Epidermal melanocyte (primary cell): ENCODE measurements at regions not wholly inside any gene's neighbourhood (a gene's known extent, or its start where the extent isn't known, plus 50 kb on each side); places are given as distances from the start of the nearest gene placed in this dataset.
"Not testable (repeated sequence)": the region's sequence is repeated elsewhere in the genome, so short reads cannot be mapped to it uniquely, and the experiment has no call there.

ENCODE experiments used
- DNase-seq: peaks from one replicate; pipeline ENCODE4 v3.0.0; 2011; ENCODE audit warnings: low spot score; ENCODE audit not compliant: insufficient read length

DNA sequence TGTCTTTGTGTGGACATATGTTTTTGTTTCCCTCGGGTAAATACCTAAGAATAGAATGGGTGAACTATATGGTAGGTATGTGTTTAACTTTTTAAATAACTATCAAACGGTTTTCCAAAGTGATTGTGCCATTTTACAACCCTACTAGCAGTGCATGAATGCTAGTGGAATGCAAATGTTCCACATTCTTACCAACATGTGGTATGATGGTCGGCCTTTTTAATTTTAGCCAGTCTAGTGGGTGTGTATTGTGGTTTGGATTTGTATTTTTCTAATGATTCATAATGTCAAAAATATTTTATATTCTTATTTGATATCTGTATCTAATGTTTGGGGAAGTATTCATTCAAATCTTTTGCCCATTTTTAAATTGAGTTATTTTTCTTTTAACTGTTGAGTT is 68.2 kb upstream of the SMAD3 start:
- peak; percentile 71 for DNase-seq

DNA sequence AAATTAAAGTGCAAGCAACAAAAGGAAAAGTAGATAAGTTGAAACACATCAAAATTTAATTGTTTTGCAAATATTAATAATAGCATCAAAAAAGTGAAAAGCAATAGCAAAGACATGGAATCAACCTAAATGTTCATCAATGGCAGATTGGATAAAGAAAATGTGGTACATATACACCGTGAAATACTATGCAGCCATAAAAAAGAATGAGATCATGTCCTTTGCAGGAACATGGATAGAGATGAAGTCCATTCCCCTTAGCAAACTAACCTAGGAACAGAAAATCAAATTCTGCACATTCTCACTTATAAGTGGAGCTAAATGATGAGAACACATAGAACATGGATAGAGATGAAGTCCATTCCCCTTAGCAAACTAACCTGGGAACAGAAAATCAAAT is 67.2 kb upstream of the SMAD3 start:
- not testable (repeated sequence) for DNase-seq

DNA sequence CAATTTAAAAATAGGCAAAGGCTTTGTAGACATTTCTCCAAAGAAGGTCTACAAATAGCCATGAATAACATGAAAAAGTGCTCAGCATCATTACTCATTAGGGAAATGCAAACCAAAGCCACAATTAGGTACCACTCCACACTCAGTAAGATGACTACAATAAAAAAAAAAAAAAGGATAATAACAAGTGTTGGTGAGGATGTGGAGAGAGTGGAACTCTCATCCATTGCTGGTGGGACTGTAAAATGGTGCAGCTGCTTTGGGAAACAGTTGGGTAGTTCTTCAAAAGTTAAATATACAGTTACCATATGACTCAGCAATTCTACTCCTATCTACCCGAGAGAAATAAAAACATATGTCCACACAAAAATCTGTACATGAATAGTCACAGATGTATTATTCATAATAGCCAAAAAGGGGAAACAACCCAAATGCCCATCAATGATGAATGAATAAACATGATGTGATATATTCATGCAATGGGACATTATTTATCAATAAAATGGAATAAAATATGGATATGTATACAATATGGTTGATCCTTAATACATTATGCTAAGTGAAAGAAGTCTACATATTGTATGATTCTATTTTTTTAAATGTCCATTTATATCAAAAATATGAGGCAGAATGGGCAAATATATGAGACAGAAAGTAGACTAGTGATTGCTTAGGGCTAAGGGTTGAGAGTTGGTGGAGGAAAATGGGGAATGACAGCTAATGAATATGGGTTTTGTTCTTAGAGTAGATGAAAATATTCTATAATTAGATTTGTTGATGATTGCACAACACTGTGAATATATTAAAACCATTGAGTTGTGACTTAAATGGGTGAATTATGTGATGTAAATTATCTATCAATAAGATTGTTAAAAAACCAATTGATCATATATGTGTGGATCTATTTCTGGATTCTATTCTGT is 66.1 kb upstream of the SMAD3 start:
- DNase-seq, result peak; percentile 80

DNA sequence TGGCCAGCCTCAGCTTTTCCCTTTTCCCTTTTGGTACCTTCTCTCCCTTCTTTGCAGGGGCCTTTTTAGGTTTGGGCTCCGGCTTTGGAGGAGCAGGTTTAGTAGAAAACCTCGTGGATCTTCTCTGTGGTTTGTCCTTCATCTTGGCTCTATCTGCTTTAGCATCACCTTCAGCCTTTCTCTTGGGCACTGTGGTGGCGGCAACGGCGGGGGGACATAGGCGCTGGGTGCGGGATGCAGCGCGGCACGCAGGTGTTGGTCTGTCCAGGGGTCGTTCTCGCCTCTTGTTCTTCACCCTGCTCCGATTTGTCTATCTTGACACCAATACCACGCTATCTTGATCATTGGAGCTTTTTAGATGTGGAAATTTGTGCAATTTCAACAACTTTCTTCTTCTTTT is 64.5 kb upstream of the SMAD3 start:
- DNase-seq, result no peak

DNA sequence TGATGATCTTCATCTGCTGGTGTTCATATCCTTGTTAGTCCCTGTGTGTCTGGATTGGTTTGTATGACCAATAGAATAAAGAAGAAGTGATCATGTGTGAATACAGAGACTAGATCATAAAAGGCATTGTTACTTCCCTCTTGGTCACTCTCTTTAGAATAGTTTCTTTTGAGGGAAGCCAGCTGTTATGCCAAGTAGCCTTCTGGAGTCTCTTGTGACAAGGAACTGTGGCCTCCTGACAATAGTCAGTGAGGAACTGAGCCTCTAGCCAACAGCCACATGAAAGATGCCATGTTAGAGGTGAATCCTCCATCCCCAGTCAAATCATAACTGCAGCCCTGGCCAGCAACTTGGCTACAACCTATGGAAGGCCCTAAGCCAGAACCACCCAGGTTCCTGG is 63.0 kb upstream of the SMAD3 start:
- DNase-seq, result no peak

DNA sequence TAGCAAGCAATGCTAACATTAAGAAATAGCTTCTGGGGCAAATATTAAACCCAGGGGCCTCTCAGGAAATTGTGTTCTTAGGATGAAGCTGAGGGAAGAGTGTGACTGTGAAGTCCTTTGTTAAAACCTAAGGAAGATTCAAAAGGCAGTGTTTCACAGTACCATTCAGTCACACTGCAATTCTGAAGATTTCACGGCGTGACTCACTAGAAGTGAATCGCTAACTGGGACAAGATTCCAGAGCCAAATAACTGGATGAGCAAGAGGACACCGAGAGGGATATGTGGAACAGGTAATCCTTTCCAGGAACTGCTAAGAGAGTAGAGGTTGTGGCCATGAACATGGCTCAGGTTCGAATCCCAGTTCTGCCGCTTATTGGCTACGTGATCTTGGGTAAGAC is 61.8 kb upstream of the SMAD3 start:
- no peak for DNase-seq

DNA sequence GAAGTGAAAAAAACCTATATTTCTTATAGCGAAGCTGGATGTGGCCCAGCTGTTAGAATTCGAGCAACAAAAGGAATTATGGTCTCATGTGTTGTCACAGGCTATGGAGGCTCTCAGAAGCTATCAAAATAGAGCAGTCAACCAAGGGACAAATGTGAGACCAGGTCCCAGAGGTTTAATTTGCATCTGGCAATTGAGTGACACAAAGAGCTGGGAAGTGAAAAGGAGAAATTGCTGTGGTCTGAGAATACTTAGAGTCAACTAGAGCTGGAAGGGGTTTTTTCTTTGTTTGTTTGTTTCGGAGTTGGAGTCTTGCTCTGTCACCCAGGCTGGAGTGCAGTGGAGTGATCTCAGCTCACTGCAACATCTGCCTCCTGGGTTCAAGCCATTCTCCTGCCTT is 61.3 kb upstream of the SMAD3 start:
- no peak for DNase-seq

DNA sequence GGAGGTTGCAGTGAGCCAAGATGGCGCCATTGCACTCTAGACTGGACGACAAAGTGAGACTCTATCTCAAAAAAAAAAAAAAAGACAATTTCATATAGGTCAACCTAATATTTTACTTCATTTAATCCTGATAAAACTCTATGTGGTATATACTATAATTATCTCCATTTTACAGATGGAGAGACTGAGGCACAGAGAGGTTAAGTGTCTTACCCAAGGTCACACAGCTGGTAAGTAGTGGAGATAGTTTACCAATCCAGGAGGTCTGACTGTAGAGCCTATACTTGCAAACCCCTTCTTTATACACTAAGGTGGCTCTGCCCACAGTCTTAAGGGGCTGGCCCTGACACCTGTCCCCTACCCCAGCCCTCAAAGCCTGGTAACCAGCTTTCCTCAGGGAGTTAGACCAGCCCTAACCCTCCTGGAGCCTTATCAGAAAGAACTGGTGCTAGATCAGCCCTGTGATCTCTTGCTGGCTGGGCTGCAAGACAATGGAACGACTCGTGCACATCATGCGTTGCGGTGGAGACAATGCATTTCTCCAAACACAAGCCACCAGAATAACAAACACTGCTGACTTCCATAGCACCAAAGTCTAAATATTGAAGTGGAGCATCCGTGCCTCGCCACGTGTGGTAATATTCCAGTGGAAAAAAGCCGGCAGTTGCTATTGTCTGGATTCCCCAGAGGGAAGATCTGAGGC is 60.0 kb upstream of the SMAD3 start:
- no peak for DNase-seq

DNA sequence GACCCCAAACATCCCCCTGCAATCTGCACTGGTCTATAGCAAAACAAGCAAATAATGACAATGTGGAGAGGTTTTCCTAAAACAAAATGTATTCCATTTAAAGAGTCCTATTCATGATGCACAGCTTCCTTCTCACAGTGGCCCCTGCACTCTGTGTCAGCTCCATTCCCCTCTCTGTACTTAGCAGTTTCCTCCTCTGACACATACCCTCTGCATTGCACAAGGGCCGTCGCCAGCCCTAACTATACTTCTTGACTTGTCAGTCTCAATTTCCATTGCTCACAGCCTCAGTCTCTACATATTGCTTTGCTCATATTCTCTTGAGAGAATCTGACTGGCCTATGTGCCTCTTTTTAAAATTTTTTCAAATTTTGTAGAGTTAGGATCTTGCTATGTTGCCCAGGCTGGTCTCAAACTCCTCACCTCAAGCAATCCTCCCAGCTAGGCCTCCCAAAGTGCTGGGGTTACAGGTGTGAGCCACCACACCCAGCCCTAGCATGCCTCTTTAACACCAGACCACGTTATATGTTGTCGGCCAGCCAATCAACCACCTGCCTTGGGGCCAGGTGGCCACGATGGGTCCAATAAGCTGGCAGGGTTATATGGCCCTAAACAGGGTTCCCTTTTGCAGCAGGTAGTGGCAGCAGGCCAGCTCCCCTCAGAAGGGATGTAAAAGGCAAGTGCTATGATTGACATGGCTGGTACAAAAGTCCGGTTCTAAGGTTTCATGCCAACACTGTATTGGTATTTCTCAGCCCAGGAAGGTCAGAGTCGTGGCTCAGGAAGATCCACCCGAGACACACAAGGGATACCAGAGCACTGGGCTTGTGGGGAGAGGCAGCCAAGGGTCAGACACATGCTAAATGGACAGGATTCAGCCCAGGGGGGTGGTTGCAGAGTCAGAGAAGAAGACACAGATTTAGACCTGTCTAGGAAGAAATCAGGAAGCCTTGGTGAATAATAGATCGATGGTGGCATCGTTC is 59.0 kb upstream of the SMAD3 start:
- DNase-seq, result no peak

DNA sequence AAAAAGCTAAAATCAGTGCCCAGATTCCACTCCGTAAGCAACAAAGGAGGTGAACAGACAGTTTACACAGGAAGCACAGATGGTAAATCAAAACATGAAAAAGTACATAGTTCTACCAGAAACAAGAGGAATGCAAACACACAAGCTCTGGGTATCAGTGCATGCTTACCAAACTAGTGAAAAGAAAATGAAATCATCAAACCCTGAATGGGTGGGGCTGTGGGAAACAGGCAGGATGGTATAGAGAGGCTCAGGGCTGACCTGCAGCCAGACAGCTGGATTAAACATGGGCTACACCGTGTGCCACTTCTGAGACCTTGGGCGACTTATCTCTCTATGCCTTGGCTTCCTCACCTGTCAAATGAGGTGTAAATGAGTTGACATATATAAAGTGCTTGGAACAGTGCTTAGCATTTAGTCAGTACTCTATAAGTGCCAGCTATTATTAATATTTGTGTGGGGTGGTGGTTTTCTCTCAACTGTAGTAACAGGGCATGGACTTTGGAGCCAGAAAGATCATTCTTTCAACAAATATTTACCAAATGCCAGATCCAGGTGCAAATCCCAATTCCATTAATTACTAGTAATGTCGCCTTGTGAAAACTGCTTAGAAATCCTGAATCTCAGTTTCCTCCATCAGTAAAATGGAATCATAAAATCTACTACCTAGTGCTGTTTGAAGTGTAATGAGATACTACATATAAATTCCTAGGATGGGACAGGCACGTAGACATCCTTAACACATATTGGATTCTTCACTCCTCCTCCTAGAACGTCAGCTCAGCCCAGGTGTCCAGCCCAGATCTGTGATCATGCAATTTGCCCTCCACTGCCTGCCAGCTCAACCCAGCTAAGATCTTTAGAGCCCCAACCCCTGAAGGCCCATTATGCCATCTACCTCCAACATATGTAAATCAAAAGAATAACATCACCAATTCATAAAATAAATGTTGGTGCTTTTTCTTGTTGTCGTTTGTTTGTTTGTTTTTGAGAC is 55.5 kb upstream of the SMAD3 start:
- no peak for DNase-seq

DNA sequence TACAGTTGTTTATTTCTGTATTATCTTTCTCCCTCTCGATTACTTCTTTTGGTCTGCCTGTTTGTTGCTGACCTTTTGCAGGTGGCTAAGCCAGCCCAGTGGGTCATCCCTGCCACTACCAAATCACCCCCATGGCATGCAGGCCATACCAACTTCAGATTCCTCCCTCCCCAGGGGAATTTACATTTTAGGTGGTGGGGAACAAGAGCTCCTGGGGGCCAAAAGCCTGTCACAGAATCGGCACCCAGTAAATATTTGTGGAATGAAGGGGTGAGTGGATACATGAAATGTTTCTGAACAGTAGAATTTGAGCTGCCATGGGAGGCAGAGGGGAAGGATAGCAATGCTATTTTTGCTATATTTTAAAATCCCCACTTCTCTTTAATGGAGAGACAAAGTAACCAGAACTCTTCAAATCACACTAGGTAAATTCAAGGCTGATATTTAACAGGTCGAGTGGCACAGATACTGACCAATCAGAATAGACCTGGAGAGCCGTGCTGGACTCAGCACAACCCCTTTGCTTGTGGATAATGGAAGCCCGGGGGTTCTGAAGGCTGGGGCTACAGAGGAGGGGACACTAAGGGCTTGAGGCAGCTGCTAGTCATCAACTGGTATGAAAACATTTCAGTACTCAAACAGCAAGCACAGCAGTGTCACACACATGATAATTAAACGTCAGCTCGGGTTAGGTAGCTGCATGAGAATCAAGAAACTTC is 54.3 kb upstream of the SMAD3 start:
- no peak for DNase-seq

DNA sequence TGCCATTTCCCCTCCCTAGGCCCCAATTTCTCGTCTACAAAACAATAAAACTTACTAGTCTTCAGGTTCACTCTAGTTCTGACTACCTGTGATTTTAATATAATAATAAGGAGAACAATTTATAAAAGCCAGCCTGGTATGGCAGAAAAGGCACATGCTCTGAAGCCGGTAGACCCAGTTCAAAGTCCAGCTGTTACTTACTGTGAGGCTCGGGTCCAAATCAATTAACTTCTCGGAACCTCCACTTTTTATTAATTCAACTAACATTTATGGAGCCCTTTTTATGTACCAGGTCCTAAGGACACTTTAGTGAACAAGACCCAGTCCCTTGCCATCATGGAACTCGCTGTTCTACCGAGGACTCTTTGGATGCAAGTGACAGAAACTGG is 53.8 kb upstream of the SMAD3 start:
- no peak for DNase-seq

DNA sequence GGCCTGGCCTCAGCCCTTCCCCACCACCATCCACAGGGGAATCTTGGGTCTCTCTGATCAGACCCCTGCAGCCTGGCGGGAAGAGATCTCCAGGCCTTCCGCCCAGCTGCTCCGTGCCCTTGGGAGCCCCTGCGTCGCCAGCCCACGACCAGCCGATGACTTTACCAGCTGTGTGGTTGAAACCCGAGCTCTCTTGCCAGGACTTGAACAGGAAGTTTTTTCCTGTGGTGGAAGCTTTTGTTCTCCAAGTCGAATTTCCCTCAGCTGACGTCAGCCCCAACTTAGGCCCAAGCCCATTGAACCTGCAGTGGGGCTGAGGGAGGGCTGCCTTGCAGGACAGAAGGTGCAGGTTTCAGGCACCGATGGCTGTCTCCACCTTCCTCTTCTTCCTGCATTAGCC is 51.7 kb upstream of the SMAD3 start:
- DNase-seq, result no peak
